MM.1S (cell line): ENCODE measurements at regions not wholly inside any gene's neighbourhood (a gene's known extent, or its start where the extent isn't known, plus 50 kb on each side); places are given as distances from the start of the nearest gene placed in this dataset.

Source experiments
- DNase-seq: peaks from one replicate; pipeline ENCODE4 v3.0.0-alpha.2; 2015
- H2AFZ ChIP-seq: fragments of 300-600 bp; sonication (generic); 2 replicates; pipeline ENCODE4 v1.6.0; 2016; ENCODE audit warnings: antibody characterized with exemption, low read length
- H3F3A ChIP-seq: fragments of 300-600 bp; sonication (generic); 2 replicates; pipeline ENCODE4 v1.6.1; 2016; ENCODE audit warnings: mild to moderate bottlenecking, antibody characterized with exemption, low read length, moderate library complexity, mixed read lengths; ENCODE audit not compliant: insufficient read depth
- H3K27ac ChIP-seq: fragments of 300-600 bp; sonication (generic); 2 replicates; pipeline ENCODE4 v1.5.1; 2016; ENCODE audit warnings: mild to moderate bottlenecking, low read length
- H3K27me3 ChIP-seq: fragments of 300-600 bp; sonication (generic); replicated peaks from 2 replicates; pipeline ENCODE4 v1.6.0; 2016; ENCODE audit warnings: low read length; ENCODE audit not compliant: insufficient read depth
- H3K36me3 ChIP-seq: fragments of 300-600 bp; sonication (generic); replicated peaks from 2 replicates; pipeline ENCODE4 v1.6.1; 2016; ENCODE audit warnings: mild to moderate bottlenecking, low read length, mixed read lengths; ENCODE audit not compliant: insufficient read depth
- H3K4me1 ChIP-seq: fragments of 300-600 bp; sonication (generic); 2 replicates; pipeline ENCODE4 v1.6.1; 2016; ENCODE audit warnings: low read length, mixed read lengths
- H3K4me2 ChIP-seq: fragments of 300-600 bp; sonication (generic); 2 replicates; pipeline ENCODE4 v1.6.0; 2016; ENCODE audit warnings: low read depth, low read length
- H3K4me3 ChIP-seq: fragments of 300-600 bp; sonication (generic); 2 replicates; pipeline ENCODE4 v1.5.1; 2016; ENCODE audit warnings: low read length, mixed read lengths
- H3K79me2 ChIP-seq: fragments of 300-600 bp; sonication (generic); 2 replicates; pipeline ENCODE4 v1.6.1; 2016; ENCODE audit warnings: mixed run types, low read length, mixed read lengths
- H3K9ac ChIP-seq: fragments of 300-600 bp; sonication (generic); 2 replicates; pipeline ENCODE4 v1.6.1; 2016; ENCODE audit warnings: low read length, mixed read lengths
- H3K9me2 ChIP-seq: fragments of 300-600 bp; sonication (generic); replicated peaks from 2 replicates; pipeline ENCODE4 v1.6.1; 2016; ENCODE audit warnings: mild to moderate bottlenecking, low read length, mixed read lengths; ENCODE audit not compliant: insufficient read depth
- H3K9me3 ChIP-seq: fragments of 300-600 bp; sonication (generic); replicated peaks from 2 replicates; pipeline ENCODE4 v1.6.1; 2016; ENCODE audit warnings: mild to moderate bottlenecking, low read length, mixed read lengths; ENCODE audit not compliant: insufficient read depth
- H4K20me1 ChIP-seq: fragments of 300-600 bp; sonication (generic); 2 replicates; pipeline ENCODE4 v1.6.1; 2016; ENCODE audit warnings: mild to moderate bottlenecking, low read length, moderate library complexity, mixed read lengths; ENCODE audit not compliant: insufficient read depth
- EZH2 ChIP-seq: fragments of 300-600 bp; sonication (generic); optimal IDR thresholded peaks from 2 replicates; pipeline ENCODE3; 2017; ENCODE audit warnings: low read depth, mild to moderate bottlenecking, antibody characterized with exemption, low read length, mixed read lengths
- EZH2phosphoT487 ChIP-seq: fragments of 300-600 bp; sonication (generic); IDR thresholded peaks from 2 replicates; pipeline ENCODE4 v1.6.1; 2018; ENCODE audit warnings: antibody characterized with exemption, low read length
- TF ChIP-seq, protein P1 (sequence below): fragments of 300-600 bp; sonication (generic); IDR thresholded peaks from 2 replicates; pipeline ENCODE4 v1.5.1; 2016; ENCODE audit warnings: antibody characterized with exemption, low read length, mixed read lengths

DNA sequence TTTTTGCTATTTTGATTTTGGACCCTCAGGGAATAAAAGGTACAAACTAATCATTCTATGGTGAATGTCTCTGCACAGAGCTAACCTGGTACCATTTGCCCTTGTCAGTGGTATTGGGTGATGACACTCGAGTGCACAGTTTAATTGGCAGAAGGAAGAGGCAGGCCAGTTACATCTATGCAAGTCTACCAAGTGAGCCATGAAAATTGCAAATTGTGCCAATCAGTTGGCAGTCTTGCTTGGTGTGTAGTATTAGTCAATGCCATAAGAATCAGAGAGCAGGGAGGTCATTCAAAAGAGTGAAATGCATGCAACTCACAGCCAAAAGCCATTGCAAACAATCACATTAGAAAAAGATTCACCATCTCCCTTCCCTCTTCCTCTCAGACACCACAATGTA lies 479.6 kb downstream of the ADAMTS20 start:
- no peaks in the 10 kb centered on the region for H3K4me1 ChIP-seq
- no peak overlapping the region for H3K27ac ChIP-seq
- H3K9me3 ChIP-seq, result no peaks in the 10 kb centered on the region
- H4K20me1 ChIP-seq, result no peaks in the 10 kb centered on the region
- no peaks in the 10 kb centered on the region for H3K9me2 ChIP-seq
- DNase-seq, result no peak
- TF ChIP-seq EZH2phosphoT487 (no peak), EZH2 (no peak)
- TF ChIP-seq, protein P1, sequence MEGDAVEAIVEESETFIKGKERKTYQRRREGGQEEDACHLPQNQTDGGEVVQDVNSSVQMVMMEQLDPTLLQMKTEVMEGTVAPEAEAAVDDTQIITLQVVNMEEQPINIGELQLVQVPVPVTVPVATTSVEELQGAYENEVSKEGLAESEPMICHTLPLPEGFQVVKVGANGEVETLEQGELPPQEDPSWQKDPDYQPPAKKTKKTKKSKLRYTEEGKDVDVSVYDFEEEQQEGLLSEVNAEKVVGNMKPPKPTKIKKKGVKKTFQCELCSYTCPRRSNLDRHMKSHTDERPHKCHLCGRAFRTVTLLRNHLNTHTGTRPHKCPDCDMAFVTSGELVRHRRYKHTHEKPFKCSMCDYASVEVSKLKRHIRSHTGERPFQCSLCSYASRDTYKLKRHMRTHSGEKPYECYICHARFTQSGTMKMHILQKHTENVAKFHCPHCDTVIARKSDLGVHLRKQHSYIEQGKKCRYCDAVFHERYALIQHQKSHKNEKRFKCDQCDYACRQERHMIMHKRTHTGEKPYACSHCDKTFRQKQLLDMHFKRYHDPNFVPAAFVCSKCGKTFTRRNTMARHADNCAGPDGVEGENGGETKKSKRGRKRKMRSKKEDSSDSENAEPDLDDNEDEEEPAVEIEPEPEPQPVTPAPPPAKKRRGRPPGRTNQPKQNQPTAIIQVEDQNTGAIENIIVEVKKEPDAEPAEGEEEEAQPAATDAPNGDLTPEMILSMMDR, result no peak
- H3F3A ChIP-seq, result no peaks in the 10 kb centered on the region
- H3K27me3 ChIP-seq, result no peaks in the 10 kb centered on the region
- H3K36me3 ChIP-seq, result no peaks in the 10 kb centered on the region
- no peak overlapping the region for H3K4me3 ChIP-seq
- no peaks in the 10 kb centered on the region for H3K79me2 ChIP-seq
- no peak overlapping the region for H3K9ac ChIP-seq
- H2AFZ ChIP-seq, result no peak overlapping the region
- H3K4me2 ChIP-seq, result no peak overlapping the region

DNA sequence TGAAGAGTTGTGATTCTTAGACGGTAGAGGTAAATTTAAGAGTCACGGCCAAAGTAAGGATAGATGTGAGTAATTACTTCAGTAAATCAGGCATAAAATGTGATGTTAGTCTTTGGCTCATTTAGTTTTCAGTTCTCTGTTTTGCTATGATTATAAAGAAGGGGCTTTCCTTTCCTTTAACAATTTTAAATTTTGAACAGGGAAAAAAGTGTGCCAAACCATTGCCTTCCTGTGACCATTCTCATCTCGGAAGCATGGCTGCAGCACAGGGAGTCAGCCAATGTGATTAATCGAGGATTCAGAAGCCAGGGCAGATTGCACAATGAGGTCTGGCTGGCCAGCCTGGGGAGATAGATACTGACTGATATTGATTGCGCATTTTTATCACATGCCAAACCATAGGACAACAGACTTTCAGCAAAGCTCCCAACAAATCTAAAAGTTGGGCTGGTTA lies 480.2 kb upstream of the PRICKLE1 start:
- TF ChIP-seq EZH2phosphoT487, result no peak
- no peak for TF ChIP-seq EZH2
- TF ChIP-seq, protein P1, result no peak
- Histone ChIP-seq H3K9ac (no peak overlapping the region), H3K79me2 (no peaks in the 10 kb centered on the region), H3K4me1 (no peaks in the 10 kb centered on the region), H4K20me1 (no peaks in the 10 kb centered on the region), H3K4me3 (no peak overlapping the region), H3K27me3 (no peaks in the 10 kb centered on the region), H3K9me3 (no peaks in the 10 kb centered on the region), H3K27ac (no peak overlapping the region), H2AFZ (no peak overlapping the region), H3K9me2 (no peaks in the 10 kb centered on the region), H3K36me3 (no peaks in the 10 kb centered on the region), H3K4me2 (no peak overlapping the region), H3F3A (no peaks in the 10 kb centered on the region)
- no peak for DNase-seq

DNA sequence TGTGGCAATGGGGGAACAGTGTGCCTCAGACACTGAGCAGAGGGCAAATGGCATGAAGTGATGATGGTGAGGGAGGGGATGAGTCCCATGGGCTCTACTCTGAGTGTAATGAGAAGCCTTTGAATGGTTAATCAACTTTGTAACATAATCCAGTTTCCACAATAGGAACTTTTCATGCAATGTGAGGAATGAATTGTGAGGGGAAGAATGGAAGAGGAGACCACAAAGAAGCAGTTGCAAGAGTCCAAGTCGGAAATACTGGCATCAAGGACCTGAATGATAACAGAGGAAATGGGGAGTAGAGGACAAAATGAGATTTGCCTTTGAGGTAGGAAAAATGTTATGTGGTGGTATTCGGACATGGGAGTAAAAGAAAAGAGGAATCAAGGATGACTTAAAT lies 476.9 kb upstream of the PRICKLE1 start:
- H3K4me2 ChIP-seq, result no peak overlapping the region
- H3K9me3 ChIP-seq, result no peaks in the 10 kb centered on the region
- H4K20me1 ChIP-seq, result no peaks in the 10 kb centered on the region
- H3F3A ChIP-seq, result no peaks in the 10 kb centered on the region
- no peaks in the 10 kb centered on the region for H3K36me3 ChIP-seq
- no peak for DNase-seq
- H3K27me3 ChIP-seq, result no peaks in the 10 kb centered on the region
- H3K27ac ChIP-seq, result no peak overlapping the region
- H3K4me1 ChIP-seq, result no peaks in the 10 kb centered on the region
- H3K9me2 ChIP-seq, result no peaks in the 10 kb centered on the region
- no peak overlapping the region for H3K4me3 ChIP-seq
- no peaks in the 10 kb centered on the region for H3K79me2 ChIP-seq
- no peak overlapping the region for H3K9ac ChIP-seq
- TF ChIP-seq, protein P1, result no peak
- TF ChIP-seq EZH2phosphoT487, result no peak
- no peak for TF ChIP-seq EZH2
- H2AFZ ChIP-seq, result no peak overlapping the region
